MV-4-11 (cell line): ENCODE measurements at regions not wholly inside any gene's neighbourhood (a gene's known extent, or its start where the extent isn't known, plus 50 kb on each side); places are given as distances from the start of the nearest gene placed in this dataset.

Source experiments
- DNase-seq: peaks from one replicate; lab custom pipeline; 2025; lab: John Stamatoyannopoulos, UW

GRCh38 chr11:103624708-103625623 lies 411.5 kb upstream of the DDI1 start:
- no peak for DNase-seq

GRCh38 chr11:103625624-103625965 lies 410.8 kb upstream of the DDI1 start:
- DNase-seq, result no peak

- DNase-seq, result no peak
Measured at GRCh38 chr11:103628121-103628520, 408.3 kb upstream of the DDI1 start.

- peak; percentile 11 for DNase-seq
Measured at GRCh38 chr11:103631841-103632240, 404.6 kb upstream of the DDI1 start.

GRCh38 chr11:103633068-103633788 lies 403.2 kb upstream of the DDI1 start:
- no peak for DNase-seq

- DNase-seq, result no peak
Measured at GRCh38 chr11:103633819-103634590, 402.4 kb upstream of the DDI1 start.

- DNase-seq, result no peak
Measured at GRCh38 chr11:103636232-103636631, 400.2 kb upstream of the DDI1 start.

- DNase-seq, result no peak
Measured at GRCh38 chr11:103637295-103637694, 399.1 kb upstream of the DDI1 start.

- no peak for DNase-seq
Measured at GRCh38 chr11:103637831-103638230, 398.6 kb upstream of the DDI1 start.

- DNase-seq, result no peak
Measured at GRCh38 chr11:103644676-103645075, 391.8 kb upstream of the DDI1 start.

- DNase-seq, result peak; percentile 52
Measured at GRCh38 chr11:103648054-103648453, 388.4 kb upstream of the DDI1 start.

GRCh38 chr11:103648670-103649400 lies 387.6 kb upstream of the DDI1 start:
- peak; percentile 58 for DNase-seq

- DNase-seq, result no peak
Measured at GRCh38 chr11:103649401-103649895, 387.0 kb upstream of the DDI1 start.

GRCh38 chr11:103650330-103650729 lies 386.1 kb upstream of the DDI1 start:
- DNase-seq, result no peak

- no peak for DNase-seq
Measured at GRCh38 chr11:103651341-103651998, 385.0 kb upstream of the DDI1 start.

- peak; percentile 23 for DNase-seq
Measured at GRCh38 chr11:103652013-103652412, 384.4 kb upstream of the DDI1 start.

- DNase-seq, result no peak
Measured at GRCh38 chr11:103656382-103656781, 380.1 kb upstream of the DDI1 start.

- no peak for DNase-seq
Measured at GRCh38 chr11:103659206-103659618, 377.2 kb upstream of the DDI1 start.

- no peak for DNase-seq
Measured at GRCh38 chr11:103659743-103660142, 376.7 kb upstream of the DDI1 start.

GRCh38 chr11:103661185-103661584 lies 375.3 kb upstream of the DDI1 start:
- no peak for DNase-seq

- DNase-seq, result no peak
Measured at GRCh38 chr11:103661991-103662390, 374.4 kb upstream of the DDI1 start.
